Glutamatergic neuron (in vitro differentiated cells): ENCODE measurements at regions not wholly inside any gene's neighbourhood (a gene's known extent, or its start where the extent isn't known, plus 50 kb on each side); places are given as distances from the start of the nearest gene placed in this dataset.

Source experiments
- DNase-seq: peaks from one replicate; pipeline ENCODE4 v3.0.0; 2022
- H3K27ac Mint-ChIP-seq: one replicate; pipeline ENCODE4 v1.8.0; 2020; ENCODE audit warnings: mild to moderate bottlenecking, mixed read lengths, inconsistent platforms; ENCODE audit not compliant: unreplicated experiment
- H3K27me3 Mint-ChIP-seq: one replicate; pipeline ENCODE4 v1.8.0; 2020; ENCODE audit warnings: mild to moderate bottlenecking, moderate library complexity, mixed read lengths, inconsistent platforms; ENCODE audit not compliant: unreplicated experiment
- H3K36me3 Mint-ChIP-seq: one replicate; pipeline ENCODE4 v1.8.0; 2020; ENCODE audit warnings: mild to moderate bottlenecking, mixed read lengths, inconsistent platforms; ENCODE audit not compliant: unreplicated experiment
- H3K4me1 Mint-ChIP-seq: one replicate; pipeline ENCODE4 v1.8.0; 2020; ENCODE audit warnings: mild to moderate bottlenecking, low read depth, mixed read lengths, inconsistent platforms; ENCODE audit not compliant: unreplicated experiment
- H3K4me3 Mint-ChIP-seq: one replicate; pipeline ENCODE4 v1.8.0; 2020; ENCODE audit warnings: mild to moderate bottlenecking, mixed read lengths, inconsistent platforms; ENCODE audit not compliant: unreplicated experiment
- H3K9me3 Mint-ChIP-seq: one replicate; pipeline ENCODE4 v1.8.0; 2020; ENCODE audit warnings: mild to moderate bottlenecking, moderate library complexity, mixed read lengths, inconsistent platforms; ENCODE audit not compliant: unreplicated experiment
- CTCF ChIP-seq: fragments of 200-600 bp; sonication (generic); IDR thresholded peaks from one replicate; pipeline ENCODE4 v1.5.0; 2021; ENCODE audit not compliant: partially characterized antibody, unreplicated experiment

- Mint-ChIP-seq H3K27me3 (no peaks in the 10 kb centered on the region), H3K36me3 (no peaks in the 10 kb centered on the region), H3K27ac (no peak overlapping the region), H3K4me1 (no peaks in the 10 kb centered on the region), H3K4me3 (no peak overlapping the region), H3K9me3 (no peaks in the 10 kb centered on the region)
- no peak for TF ChIP-seq CTCF
- DNase-seq, result no peak
These were observed 276.2 kb upstream of the SLC30A5 start for GRCh38 chr5:68817632-68818031.

GRCh38 chr5:68818057-68818695 lies 275.6 kb upstream of the SLC30A5 start:
- H3K4me3 Mint-ChIP-seq, result no peak overlapping the region
- no peaks in the 10 kb centered on the region for H3K4me1 Mint-ChIP-seq
- H3K36me3 Mint-ChIP-seq, result no peaks in the 10 kb centered on the region
- no peaks in the 10 kb centered on the region for H3K27me3 Mint-ChIP-seq
- no peak for TF ChIP-seq CTCF
- no peak for DNase-seq
- no peaks in the 10 kb centered on the region for H3K9me3 Mint-ChIP-seq
- H3K27ac Mint-ChIP-seq, result no peak overlapping the region

- no peak for TF ChIP-seq CTCF
- Mint-ChIP-seq H3K27ac (no peak overlapping the region), H3K4me1 (no peaks in the 10 kb centered on the region), H3K4me3 (no peak overlapping the region), H3K36me3 (no peaks in the 10 kb centered on the region), H3K9me3 (no peaks in the 10 kb centered on the region), H3K27me3 (no peaks in the 10 kb centered on the region)
- DNase-seq, result no peak
These were observed 274.9 kb upstream of the SLC30A5 start for GRCh38 chr5:68818870-68819269.

- no peak for DNase-seq
- Mint-ChIP-seq H3K4me1 (no peaks in the 10 kb centered on the region), H3K27ac (no peak overlapping the region), H3K36me3 (no peaks in the 10 kb centered on the region), H3K27me3 (no peaks in the 10 kb centered on the region), H3K9me3 (no peaks in the 10 kb centered on the region), H3K4me3 (no peak overlapping the region)
- no peak for TF ChIP-seq CTCF
These were observed 272.8 kb upstream of the SLC30A5 start for GRCh38 chr5:68821056-68821455.

- Mint-ChIP-seq H3K27ac (no peak overlapping the region), H3K36me3 (no peaks in the 10 kb centered on the region), H3K4me1 (no peaks in the 10 kb centered on the region), H3K4me3 (no peak overlapping the region), H3K27me3 (no peaks in the 10 kb centered on the region), H3K9me3 (no peaks in the 10 kb centered on the region)
- no peak for DNase-seq
- TF ChIP-seq CTCF, result no peak
These were observed 271.0 kb upstream of the SLC30A5 start for GRCh38 chr5:68822796-68823195.
